ENCODE measurements at regions not wholly inside any gene's neighbourhood (a gene's known extent, or its start where the extent isn't known, plus 50 kb on each side); places are given as distances from the start of the nearest gene placed in this dataset.
"Not testable (repeated sequence)": the region's sequence is repeated elsewhere in the genome, so short reads cannot be mapped to it uniquely, and the experiment has no call there.

GRCh38 chr17:445839-446238 lies 93.2 kb upstream of the RPH3AL start, which contains the start of gene RFLNB:
RFLNB (minus strand) TSS chr17:445939.
- not testable (repeated sequence) for DNase-seq

DNA sequence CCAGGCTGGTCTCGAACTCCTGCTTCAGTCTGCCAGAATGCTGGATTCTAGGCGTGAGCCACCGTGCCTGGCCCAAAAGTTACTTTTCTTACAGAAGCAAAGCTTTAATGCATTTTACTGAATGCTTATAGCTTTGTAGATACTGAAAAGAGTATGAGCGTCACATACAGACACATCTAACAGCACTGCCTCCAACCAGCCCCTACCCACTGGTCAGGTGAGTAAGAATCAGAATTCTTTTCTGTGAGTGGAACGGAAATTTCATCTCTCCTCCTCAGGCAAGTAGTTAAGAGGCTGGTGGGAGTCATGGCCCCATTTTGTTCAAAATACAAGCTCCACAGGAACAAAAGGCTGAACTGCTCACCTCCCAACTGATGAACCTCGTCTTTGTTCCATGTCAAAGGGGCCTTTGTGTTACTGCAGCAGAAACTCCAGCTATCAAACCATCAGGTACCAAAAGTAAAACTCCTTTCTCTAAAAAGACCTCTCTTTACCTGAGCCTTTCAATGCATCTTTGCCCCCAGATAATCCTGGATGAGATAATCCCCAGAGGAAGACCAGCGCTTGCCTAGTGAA lies 92.4 kb upstream of the RPH3AL start:
- DNase-seq = no peak

DNA sequence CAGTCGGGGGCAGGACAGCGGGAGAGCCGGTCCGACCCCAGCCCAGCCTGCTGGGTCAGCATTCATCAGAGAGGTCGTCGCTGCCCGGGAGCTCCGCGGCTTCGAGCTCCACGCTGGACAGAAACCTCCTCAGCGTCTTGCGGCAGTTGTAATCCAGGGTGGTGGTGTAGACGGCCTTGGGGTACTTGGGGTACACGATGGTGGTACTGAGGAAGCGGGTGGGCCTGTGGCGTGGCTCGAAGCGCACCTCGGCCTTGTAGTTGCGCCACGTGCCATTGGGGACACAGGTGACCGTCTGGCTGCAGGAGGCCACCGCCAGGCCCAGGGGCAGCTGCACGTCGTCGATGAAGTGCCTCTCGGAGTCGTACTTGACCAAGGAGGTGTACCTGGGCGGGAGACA lies 90.5 kb upstream of the RPH3AL start:
- DNase-seq = no peak

GRCh38 chr17:441155-441950 lies 88.7 kb upstream of the RPH3AL start:
- no peak for DNase-seq

DNA sequence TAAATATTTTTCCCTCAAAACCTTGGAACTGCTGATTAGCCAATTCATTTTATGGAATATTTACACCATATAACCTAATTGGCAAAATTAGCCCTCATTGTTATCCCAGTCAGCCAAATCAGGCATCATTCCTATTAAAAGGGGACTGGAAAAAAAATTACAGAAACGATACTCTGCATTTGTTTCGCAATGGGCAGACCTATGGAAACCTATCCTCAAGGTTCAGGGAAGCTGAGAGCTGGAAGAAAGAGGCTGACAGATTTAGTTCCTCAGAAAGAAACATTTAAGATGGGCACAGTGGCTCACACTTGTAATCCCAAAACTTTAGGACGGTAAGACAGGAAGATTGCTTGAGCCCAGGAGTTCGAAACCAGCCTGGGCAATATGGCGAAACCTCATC lies 85.6 kb upstream of the RPH3AL start:
- DNase-seq = no peak

DNA sequence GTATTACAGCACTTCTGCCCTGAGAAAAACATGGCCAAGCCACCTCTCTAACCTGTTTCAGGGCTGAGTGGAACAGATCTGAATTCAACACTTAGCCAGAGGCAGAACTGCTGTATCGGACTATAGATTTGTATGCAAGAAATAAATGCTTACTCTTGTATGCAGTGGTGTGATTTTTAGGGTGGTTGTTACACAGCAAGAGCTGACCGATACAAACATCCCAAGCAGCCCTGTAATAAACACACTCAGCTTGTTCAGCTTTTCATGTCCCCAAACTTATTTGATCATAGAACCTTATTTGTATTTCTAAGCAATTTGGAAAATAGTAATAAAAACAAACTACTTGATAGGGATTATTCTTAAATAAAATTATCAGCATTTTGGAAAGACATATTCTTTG lies 84.9 kb upstream of the RPH3AL start:
- no peak for DNase-seq

- no peak for DNase-seq
These were observed 84.0 kb upstream of the RPH3AL start for GRCh38 chr17:436571-436970.

GRCh38 chr17:432471-432870 lies 79.9 kb upstream of the RPH3AL start:
- not testable (repeated sequence) for DNase-seq

DNA sequence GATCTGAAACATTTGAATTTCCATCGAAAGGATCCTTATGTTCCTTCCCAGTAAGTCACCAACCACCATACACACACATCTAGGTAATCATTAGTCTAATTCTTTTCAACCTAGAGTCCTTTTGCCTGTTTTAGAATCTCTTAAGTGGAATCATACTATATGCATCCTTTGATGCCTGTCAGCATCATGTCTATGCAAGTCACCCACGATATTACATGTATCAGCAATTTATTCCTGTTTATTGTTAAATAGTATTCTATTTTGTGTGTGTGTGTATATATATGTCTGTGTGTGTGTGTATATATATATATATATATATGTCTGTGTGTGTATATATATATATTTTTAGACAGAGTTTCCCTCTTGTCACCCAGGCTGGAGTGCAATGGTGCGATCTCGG lies 78.9 kb upstream of the RPH3AL start:
- DNase-seq = no peak

DNA sequence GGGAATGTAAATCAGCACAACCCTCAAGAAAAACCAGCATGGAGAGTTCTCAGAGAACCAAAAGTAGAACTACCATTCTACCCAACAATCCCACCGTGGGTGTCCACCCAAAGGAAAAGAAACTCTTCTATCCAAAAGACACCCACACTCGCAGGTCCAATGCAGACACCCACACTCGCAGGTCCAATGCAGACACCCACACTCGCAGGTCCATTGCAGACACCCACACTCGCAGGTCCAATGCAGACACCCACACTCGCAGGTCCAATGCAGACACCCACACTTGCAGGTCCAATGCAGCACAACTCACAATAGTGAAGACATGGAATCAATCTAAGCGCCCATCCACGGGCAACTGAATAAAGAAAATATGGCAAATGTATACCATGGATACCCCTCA lies 77.0 kb upstream of the RPH3AL start:
- DNase-seq = no peak

DNA sequence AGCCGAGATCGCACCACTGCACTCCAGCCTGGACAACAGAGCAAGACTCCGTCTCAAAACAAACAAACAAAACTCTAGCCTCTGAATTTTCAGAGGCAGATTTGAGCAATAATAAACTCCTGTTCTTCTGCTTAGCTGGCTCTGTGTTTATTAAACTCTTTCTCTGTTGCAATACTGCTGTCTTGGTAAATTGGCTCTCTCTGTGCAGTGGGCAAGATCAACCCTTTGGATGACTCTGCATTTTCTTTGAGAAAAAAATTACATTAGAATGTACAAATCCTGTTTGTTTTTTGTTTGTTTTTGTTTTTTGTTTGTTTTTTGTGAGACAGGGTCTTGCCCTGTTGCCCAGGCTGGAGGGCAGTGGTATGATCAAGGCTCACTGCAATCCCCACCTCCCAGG lies 75.8 kb upstream of the RPH3AL start:
- no peak for DNase-seq

DNA sequence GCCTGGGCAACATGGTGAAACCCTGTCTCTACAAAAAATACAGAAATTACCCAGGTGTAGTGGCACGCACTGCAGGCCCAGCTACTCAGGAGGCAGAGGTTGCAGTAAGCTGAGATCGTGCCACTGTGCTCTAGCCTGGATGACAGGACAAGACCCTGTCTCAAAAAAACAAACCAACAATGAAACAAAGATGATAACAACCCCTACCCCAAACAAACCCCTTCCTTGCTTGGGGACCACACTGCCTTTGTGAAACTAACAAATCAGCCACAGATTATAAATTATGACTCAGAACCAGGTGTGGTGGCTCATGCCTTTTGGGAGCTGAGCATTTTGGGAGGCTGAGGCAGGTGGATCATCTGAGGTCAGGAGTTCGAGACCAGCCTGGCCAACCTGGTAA lies 75.3 kb upstream of the RPH3AL start:
- no peak for DNase-seq

GRCh38 chr17:427327-427726 lies 74.7 kb upstream of the RPH3AL start:
- DNase-seq = no peak

- DNase-seq = no peak
These were observed 69.8 kb upstream of the RPH3AL start for GRCh38 chr17:422196-422930.

DNA sequence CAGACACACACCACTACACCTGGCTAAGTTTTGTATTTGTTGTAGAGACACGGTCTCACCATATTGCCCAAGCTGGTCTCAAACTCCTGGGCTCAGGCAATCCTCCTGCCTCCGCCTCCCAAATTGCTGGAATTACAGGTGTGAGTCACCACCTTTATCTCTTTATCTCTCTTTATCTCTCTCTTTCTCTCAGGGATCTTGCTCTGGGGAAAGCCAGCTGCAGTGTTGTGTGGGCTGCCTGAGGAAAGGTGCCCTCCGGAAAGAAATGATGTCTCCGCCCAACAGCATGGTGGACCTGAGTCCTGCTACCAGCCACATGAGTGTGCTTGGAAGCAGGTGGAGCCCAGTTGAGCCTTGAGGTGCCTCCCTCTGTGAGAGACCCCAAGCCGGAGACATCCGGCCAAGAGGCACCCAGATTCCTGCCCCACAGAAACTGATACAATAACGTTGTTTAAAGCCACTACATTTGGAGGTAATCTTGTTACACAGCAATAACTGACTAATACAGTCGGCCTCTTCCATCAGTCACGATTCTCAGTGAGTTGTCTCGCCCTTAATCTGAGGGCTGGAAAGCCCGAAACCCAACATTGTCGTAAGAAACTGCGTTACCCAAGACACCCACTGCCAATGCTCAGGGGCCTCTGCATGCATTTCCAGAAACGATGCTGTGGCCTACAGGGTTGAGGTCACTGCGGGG lies 68.0 kb upstream of the RPH3AL start:
- no peak for DNase-seq

DNA sequence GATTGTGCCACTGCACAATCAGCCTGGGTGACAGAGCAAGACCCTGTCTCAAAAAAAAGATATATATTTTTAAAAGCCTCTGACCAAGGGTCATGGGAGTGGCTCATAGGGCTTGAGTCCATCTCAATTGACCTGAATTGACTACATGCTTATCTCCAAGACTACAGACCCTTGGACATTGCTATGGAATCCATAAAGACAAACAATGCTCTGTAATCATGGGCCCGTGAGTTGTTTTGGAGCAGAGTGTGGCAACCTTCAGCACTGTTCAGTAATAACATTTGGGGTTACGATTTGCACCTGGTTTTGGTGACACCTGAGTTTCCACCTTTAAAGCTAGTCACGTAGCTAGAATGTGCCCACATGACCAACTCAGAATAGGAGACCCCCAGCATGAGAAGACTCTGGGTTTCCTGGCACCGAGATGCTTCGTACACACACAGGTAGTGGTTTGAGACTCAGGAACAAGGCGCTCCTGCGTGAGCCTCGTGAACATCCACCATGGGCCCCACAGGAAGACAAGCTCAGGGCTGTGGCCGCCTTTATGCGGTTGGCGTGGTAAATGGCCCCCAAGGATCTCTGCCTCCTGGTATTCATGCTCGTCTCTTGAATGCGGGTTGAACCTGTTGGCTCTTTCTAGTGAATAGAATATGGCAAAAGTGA lies 66.6 kb upstream of the RPH3AL start:
- DNase-seq = no peak

GRCh38 chr17:418421-418751 lies 65.8 kb upstream of the RPH3AL start:
- DNase-seq = no peak

DNA sequence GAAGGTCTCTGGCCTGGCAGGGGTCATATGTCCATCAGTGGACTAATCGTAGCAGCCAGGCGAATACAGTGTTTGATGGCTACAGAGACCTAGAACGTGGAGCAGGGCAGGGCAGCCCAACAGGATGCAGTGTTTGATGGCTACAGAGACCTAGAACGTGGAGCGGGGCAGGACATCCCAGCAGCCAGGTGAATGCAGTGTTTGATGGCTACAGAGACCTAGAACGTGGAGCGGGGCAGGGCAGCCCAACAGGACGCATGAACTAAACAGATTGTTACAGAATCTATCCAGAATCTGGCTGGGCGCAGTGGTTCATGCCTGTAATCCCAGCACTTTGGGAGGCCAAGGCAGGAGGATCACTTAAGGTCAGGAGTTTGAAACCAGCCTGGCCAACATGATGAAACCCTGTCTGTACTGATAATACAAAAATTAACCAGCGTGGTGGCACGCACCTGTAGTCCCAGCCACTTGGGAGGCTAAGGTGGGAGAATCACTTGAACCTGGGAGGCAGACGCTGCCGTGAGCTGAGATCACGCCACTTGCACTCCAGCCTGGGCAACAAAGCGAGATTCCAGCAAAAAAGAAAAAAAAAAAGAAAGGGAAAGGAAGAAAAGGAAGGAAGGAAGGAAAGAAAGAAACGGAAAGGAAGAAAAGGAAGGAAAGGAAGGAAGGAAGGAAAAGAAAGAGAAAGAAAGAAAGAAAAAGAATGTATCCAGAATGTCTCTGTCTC lies 65.2 kb upstream of the RPH3AL start:
- no peak for DNase-seq

- DNase-seq = no peak
These were observed 63.9 kb upstream of the RPH3AL start for GRCh38 chr17:416293-417206.

DNA sequence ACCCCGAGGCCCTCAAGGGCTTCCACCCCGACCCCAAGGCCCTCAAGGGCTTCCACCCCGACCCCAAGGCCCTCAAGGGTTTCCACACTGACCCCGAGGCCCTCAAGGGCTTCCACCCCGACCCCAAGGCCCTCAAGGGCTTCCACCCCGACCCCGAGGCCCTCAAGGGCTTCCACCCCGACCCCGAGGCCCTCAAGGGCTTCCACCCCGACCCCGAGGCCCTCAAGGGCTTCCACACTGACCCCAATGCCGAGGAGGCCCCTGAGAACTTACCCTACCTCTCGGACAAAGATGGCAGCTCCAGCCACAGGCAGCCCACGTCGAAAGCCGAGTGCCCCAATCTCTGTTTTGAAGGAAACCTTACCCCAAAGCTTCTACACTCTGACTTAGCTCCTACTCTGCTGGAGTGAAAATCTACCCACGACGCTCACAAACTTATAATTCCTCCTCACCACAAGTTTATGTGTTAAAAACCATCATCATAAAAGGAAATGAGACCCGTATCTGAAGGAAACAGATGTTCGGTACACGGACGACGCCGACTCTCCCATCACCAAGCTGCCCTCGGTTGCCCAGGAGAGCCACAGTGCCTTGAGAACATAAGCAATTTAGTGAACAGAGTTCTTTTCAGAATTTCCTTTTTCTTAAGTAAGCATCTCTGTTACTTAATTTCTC lies 61.2 kb upstream of the RPH3AL start:
- DNase-seq = no peak

- DNase-seq = no peak
These were observed 60.4 kb upstream of the RPH3AL start for GRCh38 chr17:413016-413350.
